GM12878 (cell line): ENCODE measurements at regions not wholly inside any gene's neighbourhood (a gene's known extent, or its start where the extent isn't known, plus 50 kb on each side); places are given as distances from the start of the nearest gene placed in this dataset.

ENCODE experiments used
- BMI1 ChIP-seq: fragments of 450-650 bp; IDR thresholded peaks from 2 replicates; pipeline ENCODE4 v1.6.1; 2016; ENCODE audit warnings: mild to moderate bottlenecking, moderate library complexity, borderline replicate concordance
- FOXM1 ChIP-seq: IDR thresholded peaks from 2 replicates; pipeline ENCODE4 v1.6.1; 2012; ENCODE audit warnings: low read depth, mild to moderate bottlenecking, inconsistent platforms, low read length, moderate library complexity
- NRF1 ChIP-seq: conservative IDR thresholded peaks from 2 replicates; pipeline ENCODE4 v1.6.1; 2011; ENCODE audit warnings: mild to moderate bottlenecking, low read depth, low read length, improper control_type of control experiment
- RCOR1 ChIP-seq: conservative IDR thresholded peaks from 2 replicates; pipeline ENCODE4 v1.6.1; 2012; ENCODE audit warnings: low read depth, low read length, improper control_type of control experiment
- SPI1 ChIP-seq: IDR thresholded peaks from 2 replicates; pipeline ENCODE4 v1.6.1; 2011; ENCODE audit warnings: low read depth, mild to moderate bottlenecking, low read length, moderate library complexity, borderline replicate concordance; ENCODE audit not compliant: insufficient read depth
- SUZ12 ChIP-seq: fragments of 200-600 bp; sonication (generic); IDR thresholded peaks from one replicate; pipeline ENCODE4 v1.6.1; 2018; ENCODE audit warnings: antibody characterized with exemption, mild to moderate bottlenecking; ENCODE audit not compliant: unreplicated experiment
- TAF1 ChIP-seq: IDR thresholded peaks from 2 replicates; pipeline ENCODE4 v1.6.1; 2011; ENCODE audit warnings: mild to moderate bottlenecking, low read depth, low read length, borderline replicate concordance
- ZNF622 ChIP-seq: fragments of 450-650 bp; IDR thresholded peaks from 2 replicates; pipeline ENCODE4 v1.6.1; 2017; ENCODE audit warnings: mild to moderate bottlenecking, inconsistent platforms
- TF ChIP-seq, protein P1 (sequence below), 3 experiments: IDR thresholded peaks in 2 of 3; conservative IDR thresholded peaks in 1 of 3; 2 replicates each; pipeline ENCODE4 v1.5.1; 2011; ENCODE audit warnings: low read depth in 3 of 3, low read length in 3 of 3, mild to moderate bottlenecking in 3 of 3, control low read depth in 2 of 3, moderate library complexity in 2 of 3, inconsistent platforms in 1 of 3, mixed read lengths in 1 of 3; ENCODE audit not compliant: control insufficient read depth in 2 of 3, insufficient read depth in 1 of 3; ENCODE audit errors: extremely low read depth in 1 of 3

DNA sequence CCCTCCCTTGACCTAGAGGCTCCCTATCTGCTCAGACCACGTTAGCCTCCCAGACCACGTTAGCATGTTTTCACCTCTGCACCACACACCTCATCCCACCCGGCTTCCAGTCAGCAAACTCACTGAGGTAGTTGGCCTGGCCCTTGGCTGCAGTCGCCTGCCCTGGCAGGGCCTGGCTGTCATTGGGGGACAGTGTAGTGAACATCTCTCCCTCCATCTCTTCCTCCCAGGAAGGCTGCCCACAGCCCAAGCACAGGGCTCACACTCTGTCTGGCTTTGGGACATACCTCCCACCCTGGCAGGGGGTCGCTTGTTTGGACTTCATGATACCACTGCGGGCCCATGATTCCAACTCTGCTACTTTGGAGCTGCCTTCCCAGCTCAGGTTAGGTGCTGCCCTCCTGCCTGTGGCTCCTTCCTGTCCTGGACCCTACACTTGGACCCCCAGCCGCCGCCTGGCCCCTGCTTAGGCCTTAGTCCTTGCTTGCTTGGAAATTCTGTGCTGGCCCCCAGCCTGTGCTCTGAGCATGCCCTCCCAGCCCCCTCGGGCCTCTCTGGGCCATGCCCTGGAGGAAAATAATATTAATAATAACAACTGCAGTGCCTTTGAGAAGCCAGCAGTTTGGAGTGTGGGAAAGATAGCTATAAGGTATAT is 167.7 kb downstream of the COPRS start:
- no peak for TF ChIP-seq SUZ12
- TF ChIP-seq TAF1 = no peak
- no peak for TF ChIP-seq SPI1
- TF ChIP-seq, protein P1, sequence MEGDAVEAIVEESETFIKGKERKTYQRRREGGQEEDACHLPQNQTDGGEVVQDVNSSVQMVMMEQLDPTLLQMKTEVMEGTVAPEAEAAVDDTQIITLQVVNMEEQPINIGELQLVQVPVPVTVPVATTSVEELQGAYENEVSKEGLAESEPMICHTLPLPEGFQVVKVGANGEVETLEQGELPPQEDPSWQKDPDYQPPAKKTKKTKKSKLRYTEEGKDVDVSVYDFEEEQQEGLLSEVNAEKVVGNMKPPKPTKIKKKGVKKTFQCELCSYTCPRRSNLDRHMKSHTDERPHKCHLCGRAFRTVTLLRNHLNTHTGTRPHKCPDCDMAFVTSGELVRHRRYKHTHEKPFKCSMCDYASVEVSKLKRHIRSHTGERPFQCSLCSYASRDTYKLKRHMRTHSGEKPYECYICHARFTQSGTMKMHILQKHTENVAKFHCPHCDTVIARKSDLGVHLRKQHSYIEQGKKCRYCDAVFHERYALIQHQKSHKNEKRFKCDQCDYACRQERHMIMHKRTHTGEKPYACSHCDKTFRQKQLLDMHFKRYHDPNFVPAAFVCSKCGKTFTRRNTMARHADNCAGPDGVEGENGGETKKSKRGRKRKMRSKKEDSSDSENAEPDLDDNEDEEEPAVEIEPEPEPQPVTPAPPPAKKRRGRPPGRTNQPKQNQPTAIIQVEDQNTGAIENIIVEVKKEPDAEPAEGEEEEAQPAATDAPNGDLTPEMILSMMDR (IDR thresholded peaks at IDR 0.05 in 2 of 3, conservative IDR thresholded peaks at IDR 0.05 in 1 of 3; ENCODE audit: control insufficient read depth in 2 of 3, extremely low read depth in 1 of 3, insufficient read depth in 1 of 3, low read depth in 3 of 3, low read length in 3 of 3) = no peak
- TF ChIP-seq BMI1 = no peak
- TF ChIP-seq FOXM1 = no peak
- no peak for TF ChIP-seq ZNF622
- TF ChIP-seq NRF1 = no peak
- no peak for TF ChIP-seq RCOR1
